ENCODE measurements at regions not wholly inside any gene's neighbourhood (a gene's known extent, or its start where the extent isn't known, plus 50 kb on each side); places are given as distances from the start of the nearest gene placed in this dataset.
A peak's percentile ranks its signal among the peaks of the same experiment; 100 is the strongest.
"Not testable (repeated sequence)": the region's sequence is repeated elsewhere in the genome, so short reads cannot be mapped to it uniquely, and the experiment has no call there.

- no peaks in the 10 kb centered on the region for H3K27me3 ChIP-seq (ENCODE audit: control insufficient read depth, insufficient read depth, low read length)
- H3K4me3 ChIP-seq (ENCODE audit: low read length in 3 of 3): no peak overlapping the region
- H3K36me3 ChIP-seq (ENCODE audit: control insufficient read depth in 2 of 3, insufficient read depth in 3 of 3, low read length in 3 of 3): no peaks in the 10 kb centered on the region
- intact Hi-C loops (cut with DNase I): no loop called here
- no peak for DNase-seq
- H3K4me1 ChIP-seq (ENCODE audit: control insufficient read depth in 2 of 3, insufficient read depth in 2 of 3, low read depth in 1 of 3, low read length in 3 of 3): no peaks in the 10 kb centered on the region
- H3K9me3 ChIP-seq (ENCODE audit: control insufficient read depth in 2 of 3, insufficient read depth in 1 of 3, low read length in 3 of 3): no peaks in the 10 kb centered on the region
- FAIRE-seq: no peak
- H3K9ac ChIP-seq (ENCODE audit: low read length in 3 of 3): no peak overlapping the region
- H3K27ac ChIP-seq (ENCODE audit: low read depth in 2 of 2, low read length in 2 of 2): no peak overlapping the region
- TF ChIP-seq, protein P1, sequence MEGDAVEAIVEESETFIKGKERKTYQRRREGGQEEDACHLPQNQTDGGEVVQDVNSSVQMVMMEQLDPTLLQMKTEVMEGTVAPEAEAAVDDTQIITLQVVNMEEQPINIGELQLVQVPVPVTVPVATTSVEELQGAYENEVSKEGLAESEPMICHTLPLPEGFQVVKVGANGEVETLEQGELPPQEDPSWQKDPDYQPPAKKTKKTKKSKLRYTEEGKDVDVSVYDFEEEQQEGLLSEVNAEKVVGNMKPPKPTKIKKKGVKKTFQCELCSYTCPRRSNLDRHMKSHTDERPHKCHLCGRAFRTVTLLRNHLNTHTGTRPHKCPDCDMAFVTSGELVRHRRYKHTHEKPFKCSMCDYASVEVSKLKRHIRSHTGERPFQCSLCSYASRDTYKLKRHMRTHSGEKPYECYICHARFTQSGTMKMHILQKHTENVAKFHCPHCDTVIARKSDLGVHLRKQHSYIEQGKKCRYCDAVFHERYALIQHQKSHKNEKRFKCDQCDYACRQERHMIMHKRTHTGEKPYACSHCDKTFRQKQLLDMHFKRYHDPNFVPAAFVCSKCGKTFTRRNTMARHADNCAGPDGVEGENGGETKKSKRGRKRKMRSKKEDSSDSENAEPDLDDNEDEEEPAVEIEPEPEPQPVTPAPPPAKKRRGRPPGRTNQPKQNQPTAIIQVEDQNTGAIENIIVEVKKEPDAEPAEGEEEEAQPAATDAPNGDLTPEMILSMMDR (IDR thresholded peaks at IDR 0.05; ENCODE audit: borderline replicate concordance, extremely low read depth, insufficient read depth): no peak
Observed at GRCh38 chr9:97128919-97129318, 90.0 kb upstream of the CTSV start.

DNA sequence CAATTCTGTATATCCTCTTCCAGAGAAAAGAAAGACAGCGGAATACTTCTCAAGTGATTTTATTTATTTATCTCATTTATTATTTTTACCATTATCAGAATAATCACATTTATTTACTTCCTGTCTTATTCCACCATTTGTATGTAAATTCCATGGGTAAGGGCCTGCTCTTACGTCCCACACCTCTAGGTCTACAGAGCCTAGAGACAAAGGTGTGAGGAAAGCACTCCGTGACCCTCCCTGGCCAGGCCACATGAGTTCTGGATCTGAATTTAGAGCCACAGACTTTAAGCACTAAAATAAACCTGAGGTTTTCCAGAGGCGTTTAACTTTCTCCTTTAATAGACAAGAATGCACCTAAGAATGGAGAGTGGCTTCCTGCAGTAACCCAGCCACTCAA lies 85.3 kb upstream of the CTSV start:
- H3K36me3 ChIP-seq (ENCODE audit: control insufficient read depth in 2 of 3, insufficient read depth in 3 of 3, low read length in 3 of 3): no peaks in the 10 kb centered on the region
- FAIRE-seq: no peak
- H3K27me3 ChIP-seq (ENCODE audit: control insufficient read depth, insufficient read depth, low read length): no peaks in the 10 kb centered on the region
- no peak overlapping the region for H3K4me3 ChIP-seq (ENCODE audit: low read length in 3 of 3)
- intact Hi-C loops (cut with DNase I): no loop called here
- DNase-seq: no peak
- H3K9me3 ChIP-seq (ENCODE audit: control insufficient read depth in 2 of 3, insufficient read depth in 1 of 3, low read length in 3 of 3): peaks cover 0 to 2% (median 0%) of the 10 kb centered on the region in 3 donors
- TF ChIP-seq, protein P1 (IDR thresholded peaks at IDR 0.05; ENCODE audit: borderline replicate concordance, extremely low read depth, insufficient read depth): no peak
- H3K9ac ChIP-seq (ENCODE audit: low read length in 3 of 3): no peak overlapping the region
- H3K4me1 ChIP-seq (ENCODE audit: control insufficient read depth in 2 of 3, insufficient read depth in 2 of 3, low read depth in 1 of 3, low read length in 3 of 3): no peaks in the 10 kb centered on the region
- H3K27ac ChIP-seq (ENCODE audit: low read depth in 2 of 2, low read length in 2 of 2): no peak overlapping the region

- TF ChIP-seq, protein P1 (IDR thresholded peaks at IDR 0.05; ENCODE audit: borderline replicate concordance, extremely low read depth, insufficient read depth): no peak
- Histone ChIP-seq H3K27me3 (ENCODE audit: control insufficient read depth, insufficient read depth, low read length) (no peaks in the 10 kb centered on the region), H3K27ac (ENCODE audit: low read depth in 2 of 2, low read length in 2 of 2) (no peak overlapping the region), H3K36me3 (ENCODE audit: control insufficient read depth in 2 of 3, insufficient read depth in 3 of 3, low read length in 3 of 3) (no peaks in the 10 kb centered on the region), H3K4me1 (ENCODE audit: control insufficient read depth in 2 of 3, insufficient read depth in 2 of 3, low read depth in 1 of 3, low read length in 3 of 3) (no peaks in the 10 kb centered on the region), H3K9me3 (ENCODE audit: control insufficient read depth in 2 of 3, insufficient read depth in 1 of 3, low read length in 3 of 3) (no peaks in the 10 kb centered on the region), H3K4me3 (ENCODE audit: low read length in 3 of 3) (no peak overlapping the region), H3K9ac (ENCODE audit: low read length in 3 of 3) (no peak overlapping the region)
- FAIRE-seq: no peak
- intact Hi-C loops (cut with DNase I): no loop called here
- no peak for DNase-seq
Observed at GRCh38 chr9:97110696-97111095, 71.8 kb upstream of the CTSV start.

GRCh38 chr9:97109194-97109811 lies 70.4 kb upstream of the CTSV start:
- TF ChIP-seq, protein P1 (IDR thresholded peaks at IDR 0.05; ENCODE audit: borderline replicate concordance, extremely low read depth, insufficient read depth): peak; percentile 22
- H3K36me3 ChIP-seq (ENCODE audit: control insufficient read depth in 2 of 3, insufficient read depth in 3 of 3, low read length in 3 of 3): no peaks in the 10 kb centered on the region
- intact Hi-C loops (cut with DNase I): no loop called here
- FAIRE-seq (no peak), DNase-seq (peak in 3 of 5 donors; percentile 22 to 34 (median 29))
- no peaks in the 10 kb centered on the region for H3K27me3 ChIP-seq (ENCODE audit: control insufficient read depth, insufficient read depth, low read length)
- no peaks in the 10 kb centered on the region for H3K9me3 ChIP-seq (ENCODE audit: control insufficient read depth in 2 of 3, insufficient read depth in 1 of 3, low read length in 3 of 3)
- no peak overlapping the region for H3K9ac ChIP-seq (ENCODE audit: low read length in 3 of 3)
- no peak overlapping the region for H3K4me3 ChIP-seq (ENCODE audit: low read length in 3 of 3)
- no peaks in the 10 kb centered on the region for H3K4me1 ChIP-seq (ENCODE audit: control insufficient read depth in 2 of 3, insufficient read depth in 2 of 3, low read depth in 1 of 3, low read length in 3 of 3)
- no peak overlapping the region for H3K27ac ChIP-seq (ENCODE audit: low read depth in 2 of 2, low read length in 2 of 2)

DNA sequence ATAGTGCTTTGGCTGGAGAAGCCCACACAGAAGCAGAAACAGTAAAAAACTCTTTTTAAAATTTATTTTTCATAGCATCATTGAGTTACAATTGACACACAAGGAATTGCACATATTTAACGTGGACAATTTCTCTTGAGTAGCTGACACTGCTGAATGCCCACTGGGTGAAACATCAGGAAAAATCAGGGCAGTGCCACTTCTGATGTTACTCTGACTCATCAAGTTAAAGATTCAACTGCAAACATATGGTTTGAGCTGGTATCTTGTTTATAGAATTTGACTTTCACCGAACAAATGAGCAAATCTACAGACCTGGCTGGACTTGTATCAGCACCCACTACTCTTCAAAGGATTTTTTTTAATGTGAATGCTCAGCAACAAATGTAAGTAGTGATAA lies 66.3 kb upstream of the CTSV start:
- FAIRE-seq; intact Hi-C loops (cut with DNase I); H3K27me3 ChIP-seq (ENCODE audit: control insufficient read depth, insufficient read depth, low read length): not testable (repeated sequence)

More for the DNA sequence above, 66.3 kb upstream of the CTSV start:
- not testable (repeated sequence) for H3K9me3 ChIP-seq (ENCODE audit: control insufficient read depth in 2 of 3, insufficient read depth in 1 of 3, low read length in 3 of 3); H3K4me1 ChIP-seq (ENCODE audit: control insufficient read depth in 2 of 3, insufficient read depth in 2 of 3, low read depth in 1 of 3, low read length in 3 of 3); DNase-seq; H3K9ac ChIP-seq (ENCODE audit: low read length in 3 of 3); H3K36me3 ChIP-seq (ENCODE audit: control insufficient read depth in 2 of 3, insufficient read depth in 3 of 3, low read length in 3 of 3); H3K27ac ChIP-seq (ENCODE audit: low read depth in 2 of 2, low read length in 2 of 2); H3K4me3 ChIP-seq (ENCODE audit: low read length in 3 of 3)

Measured in kidney (tissue), 13 donors.